Right lobe of liver (tissue), 4 donors: ENCODE measurements at regions not wholly inside any gene's neighbourhood (a gene's known extent, or its start where the extent isn't known, plus 50 kb on each side); places are given as distances from the start of the nearest gene placed in this dataset.

Source experiments
- POLR2A ChIP-seq: fragments of 450-650 bp; IDR thresholded peaks from one replicate; pipeline ENCODE4 v1.6.1; 2017; ENCODE audit warnings: antibody characterized with exemption, mild to moderate bottlenecking
- TF ChIP-seq, protein P1 (sequence below), 4 donors: fragments of 200-600 bp in 3 of 4; fragments of 450-650 bp in 1 of 4; IDR thresholded peaks; one replicate each; pipeline versions ENCODE4 v1.5.1 to v1.8.0; 2016 to 2022; ENCODE audit warnings: antibody characterized with exemption in 4 of 4, mild to moderate bottlenecking in 2 of 4
- donor health status: DM: no; HTN: no; CAD: no.
- donor health status: DM: no; HTN: no; CAD: no.
- donor health status: DM: no; HTN: yes; CAD: no.

DNA sequence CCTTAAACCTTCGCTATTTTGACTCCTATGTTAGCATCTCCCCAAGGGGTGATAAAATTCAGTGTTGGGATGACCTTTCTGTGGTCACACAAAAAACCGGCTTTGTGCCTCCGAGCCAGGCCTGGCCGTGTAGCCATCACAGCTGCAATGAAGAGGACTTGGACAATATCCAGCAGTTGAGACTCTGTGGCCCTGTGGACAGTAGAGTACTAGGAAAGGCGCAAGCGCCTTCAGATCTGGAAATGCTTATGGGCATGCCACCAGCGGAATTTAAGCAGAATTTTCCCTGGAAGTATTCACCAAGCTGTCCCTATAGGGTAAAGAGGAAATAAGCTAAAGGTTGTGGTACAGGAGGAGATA is 63.3 kb upstream of the SLC2A12 start:
- TF ChIP-seq, protein P1, sequence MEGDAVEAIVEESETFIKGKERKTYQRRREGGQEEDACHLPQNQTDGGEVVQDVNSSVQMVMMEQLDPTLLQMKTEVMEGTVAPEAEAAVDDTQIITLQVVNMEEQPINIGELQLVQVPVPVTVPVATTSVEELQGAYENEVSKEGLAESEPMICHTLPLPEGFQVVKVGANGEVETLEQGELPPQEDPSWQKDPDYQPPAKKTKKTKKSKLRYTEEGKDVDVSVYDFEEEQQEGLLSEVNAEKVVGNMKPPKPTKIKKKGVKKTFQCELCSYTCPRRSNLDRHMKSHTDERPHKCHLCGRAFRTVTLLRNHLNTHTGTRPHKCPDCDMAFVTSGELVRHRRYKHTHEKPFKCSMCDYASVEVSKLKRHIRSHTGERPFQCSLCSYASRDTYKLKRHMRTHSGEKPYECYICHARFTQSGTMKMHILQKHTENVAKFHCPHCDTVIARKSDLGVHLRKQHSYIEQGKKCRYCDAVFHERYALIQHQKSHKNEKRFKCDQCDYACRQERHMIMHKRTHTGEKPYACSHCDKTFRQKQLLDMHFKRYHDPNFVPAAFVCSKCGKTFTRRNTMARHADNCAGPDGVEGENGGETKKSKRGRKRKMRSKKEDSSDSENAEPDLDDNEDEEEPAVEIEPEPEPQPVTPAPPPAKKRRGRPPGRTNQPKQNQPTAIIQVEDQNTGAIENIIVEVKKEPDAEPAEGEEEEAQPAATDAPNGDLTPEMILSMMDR (IDR thresholded peaks at IDR 0.05), result no peak
- TF ChIP-seq POLR2A, result no peak
